OCI-LY3 (cell line): ENCODE measurements at regions not wholly inside any gene's neighbourhood (a gene's known extent, or its start where the extent isn't known, plus 50 kb on each side); places are given as distances from the start of the nearest gene placed in this dataset.

Experiments used
- EZH2phosphoT487 ChIP-seq: fragments of 200-600 bp; shearing (Covaris generic); IDR thresholded peaks from 2 replicates; pipeline ENCODE4 v1.6.1; 2018; ENCODE audit warnings: antibody characterized with exemption, mixed run types, low read depth
- TF ChIP-seq, protein P1 (sequence below): fragments of 200-600, 300-600 bp; sonication (generic); IDR thresholded peaks from 2 replicates; pipeline ENCODE4 v1.5.1; 2014; ENCODE audit warnings: antibody characterized with exemption, low read length, low read depth

GRCh38 chr18:39033312-39033711 lies 1467.7 kb upstream of the CELF4 start:
- TF ChIP-seq, protein P1, sequence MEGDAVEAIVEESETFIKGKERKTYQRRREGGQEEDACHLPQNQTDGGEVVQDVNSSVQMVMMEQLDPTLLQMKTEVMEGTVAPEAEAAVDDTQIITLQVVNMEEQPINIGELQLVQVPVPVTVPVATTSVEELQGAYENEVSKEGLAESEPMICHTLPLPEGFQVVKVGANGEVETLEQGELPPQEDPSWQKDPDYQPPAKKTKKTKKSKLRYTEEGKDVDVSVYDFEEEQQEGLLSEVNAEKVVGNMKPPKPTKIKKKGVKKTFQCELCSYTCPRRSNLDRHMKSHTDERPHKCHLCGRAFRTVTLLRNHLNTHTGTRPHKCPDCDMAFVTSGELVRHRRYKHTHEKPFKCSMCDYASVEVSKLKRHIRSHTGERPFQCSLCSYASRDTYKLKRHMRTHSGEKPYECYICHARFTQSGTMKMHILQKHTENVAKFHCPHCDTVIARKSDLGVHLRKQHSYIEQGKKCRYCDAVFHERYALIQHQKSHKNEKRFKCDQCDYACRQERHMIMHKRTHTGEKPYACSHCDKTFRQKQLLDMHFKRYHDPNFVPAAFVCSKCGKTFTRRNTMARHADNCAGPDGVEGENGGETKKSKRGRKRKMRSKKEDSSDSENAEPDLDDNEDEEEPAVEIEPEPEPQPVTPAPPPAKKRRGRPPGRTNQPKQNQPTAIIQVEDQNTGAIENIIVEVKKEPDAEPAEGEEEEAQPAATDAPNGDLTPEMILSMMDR = no peak
- no peak for TF ChIP-seq EZH2phosphoT487
